HepG2 (cell line): ENCODE measurements at regions not wholly inside any gene's neighbourhood (a gene's known extent, or its start where the extent isn't known, plus 50 kb on each side); places are given as distances from the start of the nearest gene placed in this dataset.

Source experiments
- ATAC-seq: fragments of 200-7000 bp; cut with Tn5 transposase; 3 replicates; pipeline ENCODE4 v1.9.1; 2020; ENCODE audit warnings: mild to moderate bottlenecking, moderate library complexity
- BruUV-seq: library from RNA; stranded (reverse); fragments of 400-500 nt; replicated peaks from 2 replicates; lab custom pipeline; 2021; lab: Mats Ljungman, UMichigan
- CTCF ChIA-PET: fragments of 300-600 bp; formaldehyde crosslinking; extraction: SDS; loops from one replicate; lab custom pipeline; 2021; ENCODE audit warnings: low total read pairs, inconsistent platforms, low intra/inter-chr PET ratio; lab: Yijun Ruan, JAX
- POLR2A ChIA-PET: fragments of 350-600 bp; sonication (Branson Sonifier 250); formaldehyde crosslinking; loops from one replicate; lab custom pipeline; 2020; ENCODE audit warnings: antibody characterized with exemption, inconsistent platforms; lab: Yijun Ruan, JAX
- DNase-seq: peaks from one replicate; pipeline ENCODE4 v3.0.0-alpha.2; 2015; ENCODE audit warnings: low spot score
- FAIRE-seq: peaks from 3 replicates; lab custom pipeline; 2011; peaks lifted over from hg19 to GRCh38; lab: Jason Lieb, UNC
- H2AFZ ChIP-seq: one replicate; pipeline ENCODE4 v1.6.1; 2011; ENCODE audit warnings: low read length, inconsistent platforms
- H3K27ac ChIP-seq: fragments of 300-600 bp; 3 replicates; pipeline ENCODE4 v1.8.0; 2011; ENCODE audit warnings: mixed run types, mild to moderate bottlenecking, mixed read lengths, low read length, inconsistent platforms; ENCODE audit not compliant: insufficient read depth; ENCODE audit errors: extremely low read length
- H3K27me3 ChIP-seq, 2 experiments: fragments of 200-600 bp in 1 of 2; 2 replicates in 1 of 2; 3 replicates in 1 of 2; pipeline versions ENCODE4 v1.6.0 to v1.8.0; 2011; ENCODE audit warnings: low read length in 2 of 2, mild to moderate bottlenecking in 2 of 2, moderate library complexity in 2 of 2, inconsistent platforms in 1 of 2; ENCODE audit not compliant: insufficient read depth in 2 of 2, control insufficient read depth in 1 of 2
- H3K36me3 ChIP-seq, 2 experiments: fragments of 200-600 bp in 1 of 2; replicated peaks in 1 of 2; 2 replicates in 1 of 2; 3 replicates in 1 of 2; pipeline versions ENCODE4 v1.5.1 to v1.8.0; 2011; ENCODE audit warnings: low read length in 2 of 2, inconsistent platforms in 1 of 2; ENCODE audit not compliant: insufficient read depth in 2 of 2, control insufficient read depth in 1 of 2
- H3K4me1 ChIP-seq: 2 replicates; pipeline ENCODE4 v1.5.1; 2012; ENCODE audit warnings: low read length, inconsistent platforms; ENCODE audit not compliant: insufficient read depth
- H3K4me2 ChIP-seq: 2 replicates; pipeline ENCODE4 v1.6.0; 2011; ENCODE audit warnings: low read depth, low read length, inconsistent platforms
- H3K4me3 ChIP-seq, 3 experiments: fragments of 200-600 bp in 1 of 3; sonication (generic), shearing (Covaris generic) in 1 of 3; replicated peaks in 1 of 3; 2 replicates each; pipeline ENCODE4 v1.5.1; 2011 to 2016; ENCODE audit warnings: low read length in 3 of 3, inconsistent platforms in 2 of 3, low read depth in 2 of 3, mild to moderate bottlenecking in 2 of 3, control low read depth in 1 of 3, mixed read lengths in 1 of 3; ENCODE audit not compliant: insufficient read depth in 1 of 3
- H3K79me2 ChIP-seq: one replicate; pipeline ENCODE4 v1.6.1; 2011; ENCODE audit warnings: low read length, inconsistent platforms; ENCODE audit not compliant: insufficient read depth
- H3K9ac ChIP-seq: 2 replicates; pipeline ENCODE4 v1.6.0; 2011; ENCODE audit warnings: mild to moderate bottlenecking, low read depth, low read length, inconsistent platforms; ENCODE audit not compliant: insufficient read depth
- H3K9me3 ChIP-seq: 2 replicates; pipeline ENCODE4 v1.5.1; 2012; ENCODE audit warnings: mild to moderate bottlenecking, low read length
- H4K20me1 ChIP-seq: 2 replicates; pipeline ENCODE4 v1.6.0; 2011; ENCODE audit warnings: inconsistent platforms, mild to moderate bottlenecking, low read length, moderate library complexity; ENCODE audit not compliant: insufficient read depth
- DBP ChIP-seq: sonication (generic); formaldehyde crosslinking; IDR thresholded peaks from 2 replicates; pipeline ENCODE4 v1.4.0; 2020; ENCODE audit warnings: missing genetic modification reagents; ENCODE audit errors: not compliant biosample characterization
- FOXK2 ChIP-seq: fragments of 450-650 bp; IDR thresholded peaks from 2 replicates; pipeline ENCODE4 v1.6.1; 2016
- GRHL1 ChIP-seq: sonication (generic); formaldehyde crosslinking; conservative IDR thresholded peaks from 2 replicates; pipeline ENCODE4 v1.8.0; 2022; ENCODE audit warnings: missing genetic modification reagents
- HOXD1 ChIP-seq: sonication (generic); formaldehyde crosslinking; IDR thresholded peaks from 2 replicates; pipeline ENCODE4 v1.5.0; 2020; ENCODE audit warnings: missing genetic modification reagents
- MTF1 ChIP-seq: sonication (generic); formaldehyde crosslinking; IDR thresholded peaks from 2 replicates; pipeline ENCODE4 v1.5.0; 2020; ENCODE audit warnings: missing genetic modification reagents
- NR2C2 ChIP-seq: sonication (generic); formaldehyde crosslinking; IDR thresholded peaks from 2 replicates; pipeline ENCODE4 v1.4.0; 2020; ENCODE audit warnings: missing genetic modification reagents, mild to moderate bottlenecking, moderate library complexity, borderline replicate concordance
- PBX3 ChIP-seq: sonication (generic); formaldehyde crosslinking; IDR thresholded peaks from 2 replicates; pipeline ENCODE4 v1.8.1; 2023; ENCODE audit warnings: missing genetic modification reagents, inconsistent platforms, borderline replicate concordance
- REPIN1 ChIP-seq: sonication (generic); formaldehyde crosslinking; IDR thresholded peaks from 2 replicates; pipeline ENCODE4 v1.8.0; 2022; ENCODE audit warnings: missing genetic modification reagents, low read depth, mild to moderate bottlenecking, borderline replicate concordance
- RNF2 ChIP-seq: fragments of 450-650 bp; conservative IDR thresholded peaks from 2 replicates; pipeline ENCODE4 v1.6.1; 2016; ENCODE audit warnings: low read depth
- ZBTB2 ChIP-seq: sonication (generic); formaldehyde crosslinking; IDR thresholded peaks from 2 replicates; pipeline ENCODE4 v1.8.0; 2022; ENCODE audit warnings: low read depth, missing genetic modification reagents
- ZFP41 ChIP-seq: sonication (generic); formaldehyde crosslinking; IDR thresholded peaks from 2 replicates; pipeline ENCODE4 v1.4.0; 2020; ENCODE audit warnings: mild to moderate bottlenecking, missing genetic modification reagents, borderline replicate concordance
- ZMYM4 ChIP-seq: sonication (generic); formaldehyde crosslinking; IDR thresholded peaks from 2 replicates; pipeline ENCODE4 v1.8.1; 2023; ENCODE audit warnings: mild to moderate bottlenecking, missing genetic modification reagents
- ZNF230 ChIP-seq: sonication (generic); formaldehyde crosslinking; IDR thresholded peaks from 2 replicates; pipeline ENCODE4 v1.4.0; 2020; ENCODE audit warnings: mild to moderate bottlenecking, missing genetic modification reagents
- ZNF839 ChIP-seq: sonication (generic); formaldehyde crosslinking; IDR thresholded peaks from 2 replicates; pipeline ENCODE4 v1.4.0; 2020; ENCODE audit warnings: missing genetic modification reagents, mild to moderate bottlenecking, borderline replicate concordance
- ZSCAN29 ChIP-seq: sonication (generic); formaldehyde crosslinking; conservative IDR thresholded peaks from 2 replicates; pipeline ENCODE4 v1.4.0; 2020; ENCODE audit warnings: mild to moderate bottlenecking, missing genetic modification reagents
- WGBS: methylation state at CpG from one replicate; pipeline ENCODE4 v1.1.6; 2017; ENCODE audit warnings: low lambda C conversion rate; 5-methylcytosine and 5-hydroxymethylcytosine counted together
- in situ Hi-C: cut with HindIII; loops from 2 replicates; pipeline ENCODE4 v1.10.0; 2017; ENCODE audit warnings: low pct_unique_long_range_greater_than_20kb; ENCODE audit not compliant: extremely low pct_ligation_motif_present
- intact Hi-C: fragments of 100-400 bp; cut with micrococcal nuclease; formaldehyde crosslinking; loops from one replicate; pipeline ENCODE4 v1.10.0; 2022; ENCODE audit not compliant: unreplicated experiment

GRCh38 chrX:127649011-127649410 is 403.2 kb downstream of the ACTRT1 start:
- WGBS = 0% methylated on average over 1 of the region's 1 CpG
- ChIA-PET POLR2A (no interaction called here), CTCF (no interaction called here)
- BruUV-seq = no TSS peak
- no peaks in the 10 kb centered on the region for H3K4me1 ChIP-seq
- FAIRE-seq (no peak), ATAC-seq (no peak), DNase-seq (no peak)
- no peaks in the 10 kb centered on the region for H4K20me1 ChIP-seq
- no peaks in the 10 kb centered on the region for H3K79me2 ChIP-seq
- H2AFZ ChIP-seq = no peak overlapping the region
- no peaks in the 10 kb centered on the region for H3K36me3 ChIP-seq
- in situ Hi-C loops = no loop called here
- TF ChIP-seq ZBTB2 (CRISPR knock-in tag) = no peak
- TF ChIP-seq PBX3 (CRISPR knock-in tag) = no peak
- no peak for TF ChIP-seq GRHL1 (CRISPR knock-in tag)
- no peak for TF ChIP-seq ZNF230 (CRISPR knock-in tag)
- TF ChIP-seq RNF2 = no peak
- no peak for TF ChIP-seq HOXD1 (CRISPR knock-in tag)
- no peak for TF ChIP-seq FOXK2
- no peak for TF ChIP-seq MTF1 (CRISPR knock-in tag)
- no peak for TF ChIP-seq ZMYM4
- TF ChIP-seq ZSCAN29 (CRISPR knock-in tag) = no peak
- TF ChIP-seq DBP (CRISPR knock-in tag) = no peak
- TF ChIP-seq NR2C2 (CRISPR knock-in tag) = no peak
- TF ChIP-seq REPIN1 = no peak
- TF ChIP-seq ZNF839 (CRISPR knock-in tag) = no peak
- TF ChIP-seq ZFP41 = no peak
- no peaks in the 10 kb centered on the region for H3K27me3 ChIP-seq
- H3K9ac ChIP-seq = no peak overlapping the region
- intact Hi-C loops = no loop called here
- H3K9me3 ChIP-seq = peaks cover 3% of the 10 kb centered on the region
- H3K27ac ChIP-seq = no peak overlapping the region
- no peak overlapping the region for H3K4me2 ChIP-seq
- H3K4me3 ChIP-seq = no peak overlapping the region
